ENCODE measurements at regions not wholly inside any gene's neighbourhood (a gene's known extent, or its start where the extent isn't known, plus 50 kb on each side); places are given as distances from the start of the nearest gene placed in this dataset.

GRCh38 chr1:29945426-29945825 lies 709.1 kb downstream of the PTPRU start:
- Mint-ChIP-seq H3K9me3 (peaks cover 3% of the 10 kb centered on the region), H3K4me1 (peaks cover 5% of the 10 kb centered on the region), H3K27me3 (ENCODE audit: low read depth) (peaks cover 54% of the 10 kb centered on the region), H3K36me3 (ENCODE audit: low read depth) (no peaks in the 10 kb centered on the region), H3K27ac (no peak overlapping the region), H3K4me3 (no peak overlapping the region)
- no peak for TF ChIP-seq CTCF (IDR thresholded peaks at IDR 0.05; ENCODE audit: unreplicated experiment in 3 of 3)

GRCh38 chr1:29944253-29944905 lies 708.1 kb downstream of the PTPRU start:
- no peaks in the 10 kb centered on the region for H3K36me3 Mint-ChIP-seq (ENCODE audit: low read depth)
- H3K9me3 Mint-ChIP-seq, result no peaks in the 10 kb centered on the region
- peaks cover 5% of the 10 kb centered on the region for H3K4me1 Mint-ChIP-seq
- no peak overlapping the region for H3K4me3 Mint-ChIP-seq
- no peak overlapping the region for H3K27ac Mint-ChIP-seq
- peaks cover 57% of the 10 kb centered on the region for H3K27me3 Mint-ChIP-seq (ENCODE audit: low read depth)
- TF ChIP-seq CTCF (IDR thresholded peaks at IDR 0.05; ENCODE audit: unreplicated experiment in 3 of 3), result no peak

- no peak overlapping the region for H3K27ac Mint-ChIP-seq
- no peaks in the 10 kb centered on the region for H3K9me3 Mint-ChIP-seq
- H3K27me3 Mint-ChIP-seq (ENCODE audit: low read depth), result peaks cover 46% of the 10 kb centered on the region
- TF ChIP-seq CTCF (IDR thresholded peaks at IDR 0.05; ENCODE audit: unreplicated experiment in 3 of 3), result no peak
- H3K4me3 Mint-ChIP-seq, result no peak overlapping the region
- peaks cover 5% of the 10 kb centered on the region for H3K4me1 Mint-ChIP-seq
- H3K36me3 Mint-ChIP-seq (ENCODE audit: low read depth), result no peaks in the 10 kb centered on the region
Observed at GRCh38 chr1:29943034-29943433, 706.7 kb downstream of the PTPRU start.

- Mint-ChIP-seq H3K27ac (no peak overlapping the region), H3K4me3 (no peak overlapping the region), H3K9me3 (no peaks in the 10 kb centered on the region), H3K4me1 (peaks cover 6% of the 10 kb centered on the region), H3K27me3 (ENCODE audit: low read depth) (peaks cover 39% of the 10 kb centered on the region), H3K36me3 (ENCODE audit: low read depth) (no peaks in the 10 kb centered on the region)
- no peak for TF ChIP-seq CTCF (IDR thresholded peaks at IDR 0.05; ENCODE audit: unreplicated experiment in 3 of 3)
Observed at GRCh38 chr1:29939079-29939478, 702.8 kb downstream of the PTPRU start.

GRCh38 chr1:29937356-29937755 lies 701.0 kb downstream of the PTPRU start:
- peaks cover 6% of the 10 kb centered on the region for H3K4me1 Mint-ChIP-seq
- no peak for TF ChIP-seq CTCF (IDR thresholded peaks at IDR 0.05; ENCODE audit: unreplicated experiment in 3 of 3)
- H3K36me3 Mint-ChIP-seq (ENCODE audit: low read depth), result no peaks in the 10 kb centered on the region
- H3K4me3 Mint-ChIP-seq, result no peak overlapping the region
- peaks cover 41% of the 10 kb centered on the region for H3K27me3 Mint-ChIP-seq (ENCODE audit: low read depth)
- no peaks in the 10 kb centered on the region for H3K9me3 Mint-ChIP-seq
- H3K27ac Mint-ChIP-seq, result no peak overlapping the region

GRCh38 chr1:29936031-29936544 lies 699.8 kb downstream of the PTPRU start:
- Mint-ChIP-seq H3K4me1 (peaks cover 13% of the 10 kb centered on the region), H3K9me3 (no peaks in the 10 kb centered on the region), H3K4me3 (no peak overlapping the region), H3K27me3 (ENCODE audit: low read depth) (peaks cover 45% of the 10 kb centered on the region), H3K36me3 (ENCODE audit: low read depth) (no peaks in the 10 kb centered on the region), H3K27ac (no peak overlapping the region)
- TF ChIP-seq CTCF (IDR thresholded peaks at IDR 0.05; ENCODE audit: unreplicated experiment in 3 of 3), result no peak
